ENCODE measurements at regions not wholly inside any gene's neighbourhood (a gene's known extent, or its start where the extent isn't known, plus 50 kb on each side); places are given as distances from the start of the nearest gene placed in this dataset.

- POLR2A ChIA-PET = no interaction called here
- CTCF ChIA-PET = no interaction called here
These were observed 72.3 kb upstream of the ERBB4 start for GRCh38 chr2:212610872-212611425.

GRCh38 chr2:212609479-212609878, 70.9 kb upstream of the ERBB4 start:
- Histone ChIP-seq H3K36me3 (ENCODE audit: control insufficient read depth, insufficient read depth, low read length) (no peaks in the 10 kb centered on the region), H3K9me3 (no peaks in the 10 kb centered on the region), H3K4me1 (no peaks in the 10 kb centered on the region), H3K27me3 (replicated peaks; ENCODE audit: control insufficient read depth, insufficient read depth, low read length) (no peaks in the 10 kb centered on the region), H3K4me3 (ENCODE audit: low read depth, low read length) (no peak overlapping the region)
- ChIA-PET POLR2A (no interaction called here), CTCF (no interaction called here)
- BruUV-seq (replicated peaks) = no TSS peak
- no peaks in the 10 kb centered on the region for H3K4me1 Mint-ChIP-seq (ENCODE audit: low read depth, unreplicated experiment)
- H3K27ac Mint-ChIP-seq (ENCODE audit: unreplicated experiment) = no peak overlapping the region
- H3K4me3 Mint-ChIP-seq (ENCODE audit: unreplicated experiment) = no peak overlapping the region
- H3K9me3 Mint-ChIP-seq (ENCODE audit: unreplicated experiment) = no peaks in the 10 kb centered on the region
- intact Hi-C loops (cut with micrococcal nuclease; ENCODE audit: unreplicated experiment) = no loop called here
- no peak for TF ChIP-seq CTCF (IDR thresholded peaks at IDR 0.05; ENCODE audit: insufficient read depth in 1 of 2, low read depth in 1 of 2, low read length in 1 of 2, severe bottlenecking in 1 of 2, unreplicated experiment in 1 of 2)
- DNase-seq = no peak
- no peaks in the 10 kb centered on the region for H3K36me3 Mint-ChIP-seq (ENCODE audit: insufficient read depth, unreplicated experiment)
- H3K27me3 Mint-ChIP-seq (ENCODE audit: insufficient read depth, unreplicated experiment) = no peaks in the 10 kb centered on the region

More at GRCh38 chr2:212610872-212611425, 72.3 kb upstream of the ERBB4 start:
- H3K4me1 ChIP-seq = no peaks in the 10 kb centered on the region
- no TSS peak for BruUV-seq (replicated peaks)
- no peak overlapping the region for H3K4me3 ChIP-seq (ENCODE audit: low read depth, low read length)
- no peaks in the 10 kb centered on the region for H3K36me3 Mint-ChIP-seq (ENCODE audit: insufficient read depth, unreplicated experiment)
- intact Hi-C loops (cut with micrococcal nuclease; ENCODE audit: unreplicated experiment) = no loop called here
- H3K36me3 ChIP-seq (ENCODE audit: control insufficient read depth, insufficient read depth, low read length) = no peaks in the 10 kb centered on the region
- H3K27me3 Mint-ChIP-seq (ENCODE audit: insufficient read depth, unreplicated experiment) = no peaks in the 10 kb centered on the region
- H3K4me3 Mint-ChIP-seq (ENCODE audit: unreplicated experiment) = no peak overlapping the region
- TF ChIP-seq CTCF (IDR thresholded peaks at IDR 0.05; ENCODE audit: insufficient read depth in 1 of 2, low read depth in 1 of 2, low read length in 1 of 2, severe bottlenecking in 1 of 2, unreplicated experiment in 1 of 2) = no peak
- no peaks in the 10 kb centered on the region for H3K27me3 ChIP-seq (replicated peaks; ENCODE audit: control insufficient read depth, insufficient read depth, low read length)
- no peak overlapping the region for H3K27ac Mint-ChIP-seq (ENCODE audit: unreplicated experiment)
- no peaks in the 10 kb centered on the region for H3K9me3 Mint-ChIP-seq (ENCODE audit: unreplicated experiment)
- no peaks in the 10 kb centered on the region for H3K9me3 ChIP-seq
- no peak for DNase-seq
- H3K4me1 Mint-ChIP-seq (ENCODE audit: low read depth, unreplicated experiment) = no peaks in the 10 kb centered on the region

DNA sequence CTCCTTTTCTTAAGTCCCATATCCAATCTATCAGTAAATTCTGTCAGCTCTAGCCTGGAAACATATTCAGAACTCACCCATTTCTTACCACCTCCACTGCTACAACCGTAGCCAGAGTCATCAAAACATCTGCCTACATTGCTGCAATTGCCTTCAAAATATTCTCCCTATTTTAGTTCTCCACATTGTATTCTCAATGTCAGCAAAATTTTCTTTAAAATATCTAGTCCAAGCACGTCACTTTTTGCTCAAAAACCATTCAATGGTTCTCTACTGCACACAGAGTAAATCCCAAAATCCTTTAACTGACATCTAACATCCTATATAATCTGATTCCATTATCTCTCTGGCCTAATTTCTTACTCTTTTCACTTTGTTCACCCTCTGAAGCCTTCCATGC, 68.5 kb upstream of the ERBB4 start:
- H3K27me3 ChIP-seq (replicated peaks; ENCODE audit: control insufficient read depth, insufficient read depth, low read length) = no peaks in the 10 kb centered on the region
- Mint-ChIP-seq H3K4me1 (ENCODE audit: low read depth, unreplicated experiment) (no peaks in the 10 kb centered on the region), H3K9me3 (ENCODE audit: unreplicated experiment) (no peaks in the 10 kb centered on the region), H3K36me3 (ENCODE audit: insufficient read depth, unreplicated experiment) (no peaks in the 10 kb centered on the region), H3K27ac (ENCODE audit: unreplicated experiment) (no peak overlapping the region), H3K4me3 (ENCODE audit: unreplicated experiment) (no peak overlapping the region), H3K27me3 (ENCODE audit: insufficient read depth, unreplicated experiment) (no peaks in the 10 kb centered on the region)
- intact Hi-C loops (cut with micrococcal nuclease; ENCODE audit: unreplicated experiment) = no loop called here
- no peaks in the 10 kb centered on the region for H3K4me1 ChIP-seq
- no peaks in the 10 kb centered on the region for H3K9me3 ChIP-seq
- DNase-seq = no peak
- ChIA-PET CTCF (no interaction called here), POLR2A (no interaction called here)
- H3K36me3 ChIP-seq (ENCODE audit: control insufficient read depth, insufficient read depth, low read length) = no peaks in the 10 kb centered on the region
- no peak for TF ChIP-seq CTCF (IDR thresholded peaks at IDR 0.05; ENCODE audit: insufficient read depth in 1 of 2, low read depth in 1 of 2, low read length in 1 of 2, severe bottlenecking in 1 of 2, unreplicated experiment in 1 of 2)
- no peak overlapping the region for H3K4me3 ChIP-seq (ENCODE audit: low read depth, low read length)
- no TSS peak for BruUV-seq (replicated peaks)

All from Caco-2 (cell line).